Lower leg skin (tissue), 4 donors: ENCODE measurements at regions not wholly inside any gene's neighbourhood (a gene's known extent, or its start where the extent isn't known, plus 50 kb on each side); places are given as distances from the start of the nearest gene placed in this dataset.

Experiments
- DNase-seq, 2 donors: peaks; one replicate each; pipeline ENCODE4 v3.0.0-alpha.2; 2019; ENCODE audit warnings: low spot score in 2 of 2
- H3K4me3 ChIP-seq: fragments of 200-600 bp; sonication (generic); 2 replicates; pipeline ENCODE4 v1.5.1; 2017; ENCODE audit warnings: mild to moderate bottlenecking, low read depth; ENCODE audit not compliant: poor library complexity, severe bottlenecking
- CTCF ChIP-seq, 3 donors: fragments of 450-650 bp; IDR thresholded peaks; one replicate each; pipeline ENCODE4 v1.5.1; 2016; ENCODE audit warnings: antibody characterized with exemption in 3 of 3, mild to moderate bottlenecking in 3 of 3, moderate library complexity in 2 of 3
- POLR2A ChIP-seq, 2 donors: fragments of 450-650 bp; IDR thresholded peaks; one replicate each; pipeline ENCODE4 v1.6.1; 2016 to 2017; ENCODE audit warnings: antibody characterized with exemption in 2 of 2, mild to moderate bottlenecking in 1 of 2, moderate library complexity in 1 of 2
- WGBS, 2 donors: methylation state at CpG; one replicate each; pipeline ENCODE4 v1.1.5; 2018; 5-methylcytosine and 5-hydroxymethylcytosine counted together
- intact Hi-C: fragments of 100-400 bp; cut with DNase I; formaldehyde crosslinking; loops from one replicate; pipeline ENCODE4 v1.15.0; 2023; ENCODE audit warnings: low total_unique reads

DNA sequence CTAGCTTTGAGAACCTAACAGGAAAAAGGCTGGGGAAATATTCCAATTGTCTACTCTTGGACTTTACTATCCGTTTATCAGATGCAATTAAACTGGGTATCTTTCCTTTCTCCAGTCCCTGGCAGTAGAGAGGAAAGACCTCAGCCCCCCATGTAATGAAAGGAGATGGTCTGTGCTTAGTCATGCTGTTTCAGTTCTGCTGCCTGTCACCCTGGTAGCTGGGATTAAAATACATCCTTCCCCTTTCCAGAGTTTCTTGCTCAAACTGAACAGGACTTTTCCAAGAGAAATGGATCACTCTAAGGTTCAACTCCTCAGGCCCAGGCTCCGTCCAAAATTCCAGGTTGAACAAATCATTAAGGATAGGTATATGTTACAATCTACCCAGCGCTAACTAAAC lies 202.9 kb downstream of the PTEN start:
- intact Hi-C loops = no loop called here
- TF ChIP-seq CTCF (IDR thresholded peaks at IDR 0.05) = no peak
- TF ChIP-seq POLR2A (IDR thresholded peaks at IDR 0.05) = no peak
- no peak for DNase-seq
- WGBS, 2 donors = 86 to 87% methylated on average over 3 of the region's 3 CpGs
- no peak overlapping the region for H3K4me3 ChIP-seq

DNA sequence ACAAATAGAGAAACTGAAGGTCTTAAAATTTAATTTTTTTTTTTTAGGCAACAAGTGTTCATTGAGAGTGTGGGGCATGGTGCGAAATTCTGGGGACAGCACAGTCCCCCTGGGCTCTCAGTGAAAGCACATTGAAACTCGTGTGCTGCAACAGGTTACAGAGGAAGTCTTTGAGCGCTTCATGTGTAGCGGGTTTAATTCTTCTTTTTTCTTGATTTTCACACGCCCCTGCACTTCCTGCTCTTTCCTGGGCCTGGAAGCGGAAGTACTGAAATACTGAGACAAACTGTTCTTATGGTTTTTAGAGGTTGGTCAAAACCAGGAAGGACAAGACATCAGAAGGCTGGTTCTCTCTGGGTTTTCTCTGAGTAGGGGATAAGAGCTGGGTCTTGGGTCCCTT lies 203.5 kb downstream of the PTEN start:
- DNase-seq = peak in 1 of 2 donors; percentile 57
- H3K4me3 ChIP-seq = no peak overlapping the region
- intact Hi-C loops = no loop called here
- WGBS, 2 donors = 83 to 84% methylated on average over 6 of the region's 6 CpGs
- no peak for TF ChIP-seq POLR2A (IDR thresholded peaks at IDR 0.05)
- TF ChIP-seq CTCF (IDR thresholded peaks at IDR 0.05) = no peak

GRCh38 chr10:88067737-88068136 lies 204.3 kb downstream of the PTEN start:
- H3K4me3 ChIP-seq = no peak overlapping the region
- DNase-seq = no peak
- no peak for TF ChIP-seq POLR2A (IDR thresholded peaks at IDR 0.05)
- TF ChIP-seq CTCF (IDR thresholded peaks at IDR 0.05) = no peak
- intact Hi-C loops = no loop called here

DNA sequence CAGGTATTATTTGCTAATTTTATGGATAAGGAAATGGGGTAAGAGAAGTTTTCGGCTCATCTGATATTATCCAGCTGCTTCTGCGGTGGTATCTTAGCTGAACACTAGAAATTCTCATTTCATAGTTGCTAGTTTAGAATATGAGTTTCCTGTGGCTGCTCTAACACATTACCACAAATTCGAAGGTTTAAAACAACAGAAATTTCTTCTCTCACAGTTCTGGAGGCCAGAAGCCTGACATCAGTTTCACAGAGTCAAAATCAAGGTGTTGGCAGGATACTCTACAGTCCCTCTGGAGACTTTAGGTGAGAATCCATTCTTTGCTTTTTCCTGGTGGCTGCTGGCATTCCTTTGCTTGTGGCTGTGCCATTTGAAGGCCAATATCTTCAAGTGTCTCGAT lies 205.9 kb downstream of the PTEN start:
- no peak for DNase-seq
- intact Hi-C loops = no loop called here
- H3K4me3 ChIP-seq = no peak overlapping the region
- TF ChIP-seq POLR2A (IDR thresholded peaks at IDR 0.05) (no peak), CTCF (IDR thresholded peaks at IDR 0.05) (no peak)
- 91 to 92% methylated on average over 4 of the region's 4 CpGs for WGBS, 2 donors

GRCh38 chr10:88070080-88070880 lies 206.9 kb downstream of the PTEN start:
- H3K4me3 ChIP-seq = no peak overlapping the region
- WGBS, 2 donors = 70 to 78% methylated on average over 10 of the region's 10 CpGs
- intact Hi-C loops = no loop called here
- DNase-seq = no peak
- TF ChIP-seq POLR2A (IDR thresholded peaks at IDR 0.05) = no peak
- TF ChIP-seq CTCF (IDR thresholded peaks at IDR 0.05) = no peak

- TF ChIP-seq POLR2A (IDR thresholded peaks at IDR 0.05) (no peak), CTCF (IDR thresholded peaks at IDR 0.05) (no peak)
- no peak for DNase-seq
- no peak overlapping the region for H3K4me3 ChIP-seq
- intact Hi-C loops = no loop called here
- WGBS, 2 donors = 67 to 87% methylated on average over 4 of the region's 4 CpGs
Observed at GRCh38 chr10:88071879-88072278, 208.5 kb downstream of the PTEN start.
